ENCODE measurements at regions not wholly inside any gene's neighbourhood (a gene's known extent, or its start where the extent isn't known, plus 50 kb on each side); places are given as distances from the start of the nearest gene placed in this dataset.

DNA sequence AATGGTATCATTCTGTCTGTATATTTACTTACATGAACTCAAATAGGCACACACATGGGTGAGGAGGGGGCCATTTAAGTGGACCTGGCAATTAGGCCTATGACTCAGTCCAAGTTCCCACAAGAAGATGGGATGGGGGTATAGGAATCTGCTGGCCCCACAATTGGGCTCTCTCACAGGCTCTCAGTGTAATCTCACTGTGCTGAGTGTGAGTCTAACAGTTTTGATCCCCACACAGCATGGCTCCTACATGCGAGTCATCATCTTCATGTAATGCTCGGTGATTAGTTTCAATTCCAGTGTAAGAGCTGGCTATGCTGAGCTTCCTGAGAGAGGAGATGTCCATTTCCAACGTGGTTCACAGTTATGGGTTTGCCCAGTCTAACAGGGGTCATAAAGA lies 114.0 kb downstream of the GATA6 start:
- TF ChIP-seq, protein P1, sequence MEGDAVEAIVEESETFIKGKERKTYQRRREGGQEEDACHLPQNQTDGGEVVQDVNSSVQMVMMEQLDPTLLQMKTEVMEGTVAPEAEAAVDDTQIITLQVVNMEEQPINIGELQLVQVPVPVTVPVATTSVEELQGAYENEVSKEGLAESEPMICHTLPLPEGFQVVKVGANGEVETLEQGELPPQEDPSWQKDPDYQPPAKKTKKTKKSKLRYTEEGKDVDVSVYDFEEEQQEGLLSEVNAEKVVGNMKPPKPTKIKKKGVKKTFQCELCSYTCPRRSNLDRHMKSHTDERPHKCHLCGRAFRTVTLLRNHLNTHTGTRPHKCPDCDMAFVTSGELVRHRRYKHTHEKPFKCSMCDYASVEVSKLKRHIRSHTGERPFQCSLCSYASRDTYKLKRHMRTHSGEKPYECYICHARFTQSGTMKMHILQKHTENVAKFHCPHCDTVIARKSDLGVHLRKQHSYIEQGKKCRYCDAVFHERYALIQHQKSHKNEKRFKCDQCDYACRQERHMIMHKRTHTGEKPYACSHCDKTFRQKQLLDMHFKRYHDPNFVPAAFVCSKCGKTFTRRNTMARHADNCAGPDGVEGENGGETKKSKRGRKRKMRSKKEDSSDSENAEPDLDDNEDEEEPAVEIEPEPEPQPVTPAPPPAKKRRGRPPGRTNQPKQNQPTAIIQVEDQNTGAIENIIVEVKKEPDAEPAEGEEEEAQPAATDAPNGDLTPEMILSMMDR (IDR thresholded peaks at IDR 0.05) = no peak
- no peak for TF ChIP-seq POLR2A (IDR thresholded peaks at IDR 0.05)
